GM13976 (cell line): ENCODE measurements at regions not wholly inside any gene's neighbourhood (a gene's known extent, or its start where the extent isn't known, plus 50 kb on each side); places are given as distances from the start of the nearest gene placed in this dataset.

ENCODE experiments used
- DNase-seq: peaks from one replicate; pipeline ENCODE4 v3.0.0; 2012; ENCODE audit warnings: low spot score
- CTCF ChIP-seq: IDR thresholded peaks from 2 replicates; pipeline ENCODE4 v1.5.1; 2012; ENCODE audit warnings: borderline replicate concordance, mild to moderate bottlenecking; ENCODE audit not compliant: insufficient read depth; ENCODE audit errors: extremely low read depth, missing control alignments, control extremely low read depth
- in situ Hi-C: fragments of 300-500 bp; cut with MboI; formaldehyde crosslinking; loops from one replicate; pipeline ENCODE4 v1.12.0; 2022; ENCODE audit warnings: low sequenced_read_pairs, mixed read lengths, inconsistent platforms; ENCODE audit not compliant: unreplicated experiment

- DNase-seq = no peak
- TF ChIP-seq CTCF = no peak
- in situ Hi-C loops = no loop called here
Measured at GRCh38 chr22:47278655-47279054, 516.2 kb downstream of the TBC1D22A start.

- no peak for TF ChIP-seq CTCF
- DNase-seq = no peak
- in situ Hi-C loops = no loop called here
Measured at GRCh38 chr22:47277531-47277930, 515.1 kb downstream of the TBC1D22A start.

- no peak for DNase-seq
- in situ Hi-C loops = no loop called here
- TF ChIP-seq CTCF = no peak
Measured at GRCh38 chr22:47276991-47277390, 514.5 kb downstream of the TBC1D22A start.

GRCh38 chr22:47276450-47276820 is 514.0 kb downstream of the TBC1D22A start:
- no peak for TF ChIP-seq CTCF
- no peak for DNase-seq
- in situ Hi-C loops = no loop called here

GRCh38 chr22:47275605-47276449 is 513.4 kb downstream of the TBC1D22A start:
- in situ Hi-C loops = no loop called here
- no peak for TF ChIP-seq CTCF
- DNase-seq = no peak

- no peak for TF ChIP-seq CTCF
- no peak for DNase-seq
- in situ Hi-C loops = no loop called here
Measured at GRCh38 chr22:47274196-47274595, 511.7 kb downstream of the TBC1D22A start.
